SH-SY5Y (cell line): ENCODE measurements at regions not wholly inside any gene's neighbourhood (a gene's known extent, or its start where the extent isn't known, plus 50 kb on each side); places are given as distances from the start of the nearest gene placed in this dataset.

Source experiments
- GATA2 ChIP-seq: IDR thresholded peaks from 2 replicates; pipeline ENCODE4 v1.6.1; 2011; ENCODE audit warnings: mild to moderate bottlenecking, low read depth, low read length
- GATA3 ChIP-seq: IDR thresholded peaks from 2 replicates; pipeline ENCODE4 v1.6.1; 2011; ENCODE audit warnings: low read depth, mild to moderate bottlenecking, low read length, moderate library complexity

DNA sequence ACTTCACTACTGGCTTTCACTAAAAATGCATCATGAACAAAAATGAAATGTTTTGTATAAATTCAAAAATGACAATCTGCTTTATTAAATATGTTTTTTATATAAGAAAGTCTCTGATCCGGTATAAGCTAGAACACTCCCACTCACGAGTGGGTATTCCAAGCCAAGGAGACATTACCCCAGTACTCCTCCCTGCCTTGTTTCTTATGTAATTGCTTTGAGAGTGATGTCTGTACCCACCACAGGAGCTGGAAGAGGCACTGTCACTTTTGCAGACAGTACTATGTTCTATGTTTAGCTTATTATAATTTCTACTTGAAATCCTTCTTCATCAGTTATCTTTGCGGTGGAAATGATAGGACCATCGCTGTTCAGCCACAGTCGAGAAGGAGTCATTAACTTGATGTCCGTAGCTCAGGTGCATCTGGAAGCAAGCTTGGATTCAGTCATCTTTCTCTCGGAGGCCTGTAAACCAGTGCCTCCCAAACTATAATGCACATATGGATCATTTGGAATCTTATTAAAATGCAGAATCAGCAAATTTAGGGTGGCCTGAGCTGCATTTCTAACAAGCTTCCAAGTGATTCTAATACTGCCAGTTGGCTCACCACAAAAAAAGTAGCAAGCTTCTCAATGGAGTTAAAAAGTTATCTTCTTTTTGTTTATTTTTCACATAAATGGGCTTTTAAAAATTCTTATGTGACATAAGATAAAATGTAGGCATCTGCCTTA is 396.4 kb downstream of the GRIA2 start:
- no peak for TF ChIP-seq GATA2
- TF ChIP-seq GATA3: no peak

DNA sequence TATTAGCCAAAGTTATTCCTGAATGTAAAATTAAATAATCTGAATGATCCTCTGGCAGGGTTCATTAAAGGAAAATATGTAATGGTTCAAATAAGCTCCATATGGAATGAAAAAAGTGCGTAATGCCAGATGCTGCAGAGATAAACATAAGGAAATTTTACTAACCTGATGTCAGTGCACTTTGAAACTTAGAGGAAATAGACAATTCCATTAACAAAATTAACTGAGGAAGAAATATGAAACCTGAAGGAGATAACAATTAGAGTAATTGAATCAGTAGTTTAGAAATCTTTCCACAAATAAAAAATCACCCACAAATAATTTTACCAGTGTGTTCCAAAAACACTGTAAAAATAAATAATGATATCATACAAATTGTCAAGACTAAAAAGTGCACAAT is 387.5 kb downstream of the GRIA2 start:
- TF ChIP-seq GATA2: no peak
- no peak for TF ChIP-seq GATA3

DNA sequence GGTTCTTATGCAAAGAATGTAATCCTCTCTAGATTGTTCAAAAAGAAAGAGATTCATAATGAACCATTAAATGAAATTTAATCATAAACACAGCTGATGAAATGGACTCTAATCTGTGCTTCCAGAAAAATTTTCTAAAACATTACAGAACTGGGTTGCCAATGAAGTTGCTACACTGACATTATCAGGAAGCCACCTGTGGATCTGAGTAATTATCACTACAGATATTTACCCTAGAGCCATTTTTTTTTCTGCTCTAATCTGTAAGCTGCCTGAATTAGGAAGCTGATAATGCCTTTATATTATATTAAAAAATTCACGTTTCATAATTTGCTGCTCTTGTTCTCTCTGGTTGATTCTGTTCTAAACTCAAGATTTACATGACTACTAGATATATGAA is 380.1 kb downstream of the GRIA2 start:
- TF ChIP-seq GATA2 (no peak), GATA3 (no peak)

DNA sequence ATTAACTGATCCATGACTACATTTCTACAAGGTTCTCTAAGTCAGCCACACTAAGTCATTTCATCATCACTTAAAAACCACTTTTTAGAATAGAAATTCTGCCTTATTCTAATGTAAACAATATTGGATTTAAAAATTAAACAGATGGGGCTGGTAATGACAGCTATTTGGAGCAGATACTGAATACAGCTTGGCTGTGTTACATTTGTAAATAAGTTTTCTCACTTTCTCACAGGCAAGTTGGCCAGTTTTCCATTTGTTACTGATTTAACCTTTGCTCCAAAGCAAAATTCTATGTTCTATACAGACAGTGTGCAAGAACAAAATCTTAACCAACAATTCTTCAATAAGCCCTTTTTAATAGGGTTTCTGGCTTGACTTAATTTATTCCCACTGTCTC is 370.7 kb downstream of the GRIA2 start:
- no peak for TF ChIP-seq GATA3
- TF ChIP-seq GATA2: no peak

DNA sequence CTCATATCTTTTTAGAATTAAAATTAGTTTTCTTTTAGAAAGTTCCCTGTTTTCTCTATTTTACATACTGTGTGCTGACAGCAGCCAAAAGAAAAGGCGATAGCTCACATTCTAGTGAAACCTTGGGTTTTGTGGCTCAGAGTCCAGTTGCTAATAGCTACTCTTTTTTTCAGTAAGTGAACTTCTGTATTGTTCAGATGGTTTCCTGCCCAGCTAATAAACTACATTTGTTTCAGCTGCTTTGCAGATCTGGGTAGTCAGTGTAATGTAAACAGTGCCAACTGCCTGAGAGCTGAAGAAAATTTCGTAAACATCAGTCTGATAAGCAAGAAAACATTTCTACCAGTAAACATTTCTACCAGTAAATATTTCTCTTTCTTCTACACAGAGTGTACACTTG is 370.2 kb downstream of the GRIA2 start:
- TF ChIP-seq GATA3: no peak
- TF ChIP-seq GATA2: no peak

DNA sequence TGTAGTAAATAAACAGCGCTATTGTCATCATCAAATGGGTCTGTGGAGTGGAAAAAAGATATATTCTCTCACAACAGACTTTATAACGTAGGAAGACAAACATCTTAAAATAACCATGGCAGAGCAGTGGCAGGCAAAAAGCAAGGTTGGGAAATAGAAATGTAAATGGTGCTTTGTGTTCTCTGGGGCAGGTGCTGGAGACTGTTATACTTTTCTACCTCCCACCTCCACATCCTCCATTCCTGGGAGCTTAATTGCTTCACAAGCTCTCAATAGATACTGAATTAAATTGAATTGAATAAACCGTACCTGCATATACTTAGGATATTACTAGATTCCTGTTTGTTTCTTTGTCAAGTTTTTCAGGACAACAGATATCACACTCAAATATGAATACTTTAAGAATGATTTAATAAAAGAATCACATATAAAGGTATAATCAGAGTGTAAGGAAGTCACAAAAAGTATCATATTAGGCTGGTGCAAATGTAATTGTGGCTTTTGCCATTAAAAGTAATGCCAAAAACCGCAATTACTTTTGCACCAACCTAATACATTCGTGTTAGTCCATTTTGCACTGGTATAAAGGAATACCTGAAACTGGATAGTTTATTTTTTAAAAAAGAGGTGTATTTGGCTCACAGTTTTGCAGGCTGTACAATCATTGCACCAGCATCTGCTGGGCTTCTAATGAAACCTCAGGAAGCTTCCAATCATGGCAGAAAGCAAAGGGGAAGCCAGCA is 367.3 kb downstream of the GRIA2 start:
- TF ChIP-seq GATA2: no peak

DNA sequence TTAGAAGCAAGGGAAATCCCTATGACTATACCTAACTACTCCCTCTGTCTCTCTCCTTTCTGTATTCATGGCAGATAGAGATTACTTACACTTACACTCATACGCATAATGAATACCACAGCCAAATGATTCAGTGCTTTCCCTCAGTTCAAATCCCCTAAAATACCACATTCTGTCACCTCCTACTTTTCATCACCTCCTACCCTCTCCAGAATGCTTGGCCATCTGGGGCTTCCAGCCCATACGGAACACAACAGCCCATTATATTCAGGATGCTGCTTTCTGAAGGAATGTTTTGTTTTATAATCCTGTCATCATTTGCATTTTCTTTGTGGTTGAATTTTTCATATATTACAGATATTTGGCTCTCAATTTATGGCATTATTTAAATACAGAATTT is 361.6 kb downstream of the GRIA2 start:
- TF ChIP-seq GATA2 (no peak), GATA3 (no peak)

DNA sequence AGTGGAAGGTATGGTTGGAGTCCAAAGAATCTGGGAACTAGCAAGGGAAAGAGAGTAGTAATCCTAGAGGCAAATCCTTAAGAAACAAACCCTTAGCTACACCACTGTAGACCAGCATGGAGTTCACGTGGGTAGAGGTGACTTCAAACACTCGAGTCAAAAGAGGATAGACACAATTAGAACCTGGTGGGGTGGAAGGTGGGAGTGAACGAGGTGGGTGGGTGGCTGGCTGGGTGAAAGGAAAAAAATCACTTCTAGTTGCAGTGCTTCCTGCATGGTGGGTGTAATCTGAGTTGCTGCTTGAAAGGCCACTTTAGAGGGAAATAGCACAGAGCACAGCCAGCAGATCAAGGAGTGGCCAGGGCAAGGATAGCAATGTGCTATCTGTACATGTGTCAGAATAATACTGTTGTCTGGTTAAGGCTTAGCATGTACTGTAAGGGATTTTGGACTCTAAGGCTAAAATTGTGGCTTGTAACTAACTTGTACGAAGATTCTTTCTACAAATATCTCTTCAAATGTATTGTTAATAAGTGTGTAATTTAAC is 356.2 kb downstream of the GRIA2 start:
- no peak for TF ChIP-seq GATA3
- TF ChIP-seq GATA2: no peak

DNA sequence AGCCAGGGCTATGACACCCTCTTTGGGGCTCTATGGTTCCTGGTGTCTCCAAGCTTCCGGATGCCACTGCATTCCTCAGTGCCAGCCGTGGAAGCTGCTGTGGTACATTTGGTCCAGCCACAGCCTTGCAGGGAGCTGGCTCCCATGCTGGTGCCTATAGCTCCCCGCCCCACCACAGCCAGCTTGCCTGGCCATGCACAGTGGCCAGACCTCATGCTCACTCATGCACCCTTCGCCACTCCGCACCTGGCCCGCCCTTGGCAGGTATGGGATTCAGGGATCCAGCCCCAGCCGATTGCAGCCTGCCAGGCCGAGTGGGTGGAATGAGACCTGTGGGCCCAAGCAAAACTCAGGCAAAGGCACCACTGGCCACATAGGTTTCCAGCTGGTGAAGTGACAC is 354.8 kb downstream of the GRIA2 start:
- no peak for TF ChIP-seq GATA3
- no peak for TF ChIP-seq GATA2

DNA sequence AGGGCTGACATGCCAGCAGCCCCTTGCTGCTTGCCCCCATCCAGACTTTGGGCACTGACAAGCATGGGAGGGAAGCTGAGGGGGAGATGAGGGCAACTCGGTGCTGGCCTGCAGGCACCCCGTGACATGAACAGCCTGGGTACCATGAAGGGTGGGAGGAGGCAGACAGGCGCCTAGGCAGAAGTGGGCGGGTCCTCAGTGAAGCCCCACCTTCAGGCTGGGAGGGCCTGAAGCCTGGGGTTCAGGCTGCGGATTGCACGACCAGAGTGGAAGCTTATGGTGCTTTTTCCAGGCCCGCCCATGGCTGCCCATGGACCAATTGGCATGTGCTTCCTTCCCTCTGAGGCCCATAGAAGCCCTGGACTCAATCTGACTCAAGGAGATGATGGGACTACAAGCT is 354.1 kb downstream of the GRIA2 start:
- no peak for TF ChIP-seq GATA2
- no peak for TF ChIP-seq GATA3

DNA sequence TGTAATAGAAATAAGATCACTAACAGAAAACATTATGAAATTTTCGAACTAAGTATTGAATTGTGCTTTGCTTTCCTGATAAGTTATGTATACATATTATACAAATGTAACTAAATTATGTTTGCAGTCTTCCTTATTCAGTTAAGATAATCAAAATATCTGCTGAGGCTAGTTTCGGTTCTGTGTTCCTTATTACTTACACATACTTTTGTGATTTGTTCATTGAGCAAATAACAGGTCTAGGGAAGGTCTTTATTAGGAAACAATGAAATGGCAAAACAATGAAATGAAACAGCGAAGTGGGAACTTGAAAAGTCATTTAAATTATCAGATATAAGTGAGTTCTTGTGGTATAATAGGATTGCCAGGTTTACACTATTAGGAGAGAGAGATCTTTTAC is 352.4 kb downstream of the GRIA2 start:
- TF ChIP-seq GATA3: no peak
- no peak for TF ChIP-seq GATA2

DNA sequence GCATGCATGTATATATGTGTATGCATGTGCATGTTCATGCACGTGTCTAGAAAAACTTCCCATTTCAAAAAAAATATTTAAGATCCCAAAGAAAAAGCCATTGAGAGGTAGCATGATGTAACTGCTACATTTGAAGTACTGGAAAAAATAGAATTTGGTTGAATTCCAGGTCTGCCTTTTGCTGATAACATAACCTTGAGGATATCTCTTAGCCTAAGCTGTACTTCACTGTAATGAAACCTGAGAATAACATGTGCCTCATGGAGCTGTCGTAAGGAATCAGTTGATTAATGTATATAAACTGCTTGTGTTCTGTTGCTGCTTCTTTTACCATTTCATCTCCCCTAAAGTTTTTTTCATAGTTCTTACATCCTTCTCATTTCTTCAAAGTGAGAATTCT is 351.8 kb downstream of the GRIA2 start:
- no peak for TF ChIP-seq GATA2
- TF ChIP-seq GATA3: no peak

DNA sequence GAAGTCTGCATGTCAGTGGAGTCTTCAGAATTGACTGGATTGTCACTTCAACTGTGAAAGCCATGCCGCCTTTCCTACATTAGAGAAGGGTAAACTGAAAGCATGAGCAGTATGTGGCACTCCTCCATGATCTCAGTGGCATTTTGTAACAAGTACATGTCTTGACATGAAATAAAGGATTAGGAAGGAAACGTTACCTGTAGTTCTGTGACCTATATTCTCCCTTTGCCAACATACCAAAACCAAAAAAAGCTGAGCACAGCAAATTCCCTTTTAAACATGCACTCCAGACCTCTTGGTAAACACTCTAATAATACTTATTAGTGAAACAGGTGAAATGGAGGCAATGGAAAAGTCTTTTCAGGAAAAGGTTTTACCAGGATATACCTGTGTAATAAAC is 344.2 kb downstream of the GRIA2 start:
- TF ChIP-seq GATA3 (no peak), GATA2 (no peak)

DNA sequence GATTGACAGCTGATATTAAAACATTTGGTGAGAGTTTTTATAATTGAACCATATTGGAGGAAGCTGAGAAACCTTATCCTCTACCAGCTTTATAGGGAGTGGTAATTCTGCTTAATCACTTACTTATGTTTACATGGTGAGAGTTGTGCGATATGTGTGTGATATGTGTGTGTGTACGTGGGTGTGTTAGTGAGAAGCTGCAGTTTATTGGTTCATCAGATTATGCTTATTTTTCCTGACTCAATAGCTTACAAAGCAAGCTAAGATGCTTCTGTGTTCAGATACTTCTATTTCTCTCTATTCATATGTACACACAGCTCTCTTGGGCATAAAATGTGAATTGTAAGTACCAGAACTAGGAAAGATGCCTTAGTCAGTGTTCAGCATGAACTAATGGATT is 343.7 kb downstream of the GRIA2 start:
- TF ChIP-seq GATA2 (no peak), GATA3 (no peak)

DNA sequence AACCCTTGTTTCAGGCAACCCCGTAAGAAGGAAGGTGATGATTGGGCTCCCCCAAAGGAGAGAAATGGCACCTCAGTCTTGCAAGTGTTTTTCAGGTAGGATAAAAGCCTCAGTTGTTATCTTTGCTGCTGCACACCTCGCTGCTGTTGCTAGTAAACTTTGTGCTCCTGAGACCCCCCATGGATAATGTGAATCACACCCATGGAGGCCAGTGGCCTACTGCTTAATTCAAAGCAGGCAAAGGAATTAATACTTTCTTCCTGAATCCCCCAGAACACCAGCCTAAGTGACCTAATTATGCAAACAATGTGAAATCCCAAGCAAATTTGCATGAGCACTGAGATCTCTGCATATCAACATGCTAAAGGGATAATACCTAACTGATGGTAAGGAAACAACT is 337.5 kb downstream of the GRIA2 start:
- TF ChIP-seq GATA3: no peak
- no peak for TF ChIP-seq GATA2
